HL-60/S4 treated with phorbol 12-myristate 13-acetate at 8.2 ng/mL for 4 days and 3 days (cell line): ENCODE measurements at regions not wholly inside any gene's neighbourhood (a gene's known extent, or its start where the extent isn't known, plus 50 kb on each side); places are given as distances from the start of the nearest gene placed in this dataset.

ENCODE experiments used
- in situ Hi-C: fragments of 300-500 bp; cut with MboI; formaldehyde crosslinking; loops from 2 replicates; pipeline ENCODE4 v1.15.0; 2022; ENCODE audit warnings: low sequenced_read_pairs

- in situ Hi-C loops = no loop called here
Measured at GRCh38 chr6:165090242-165090641, 219.2 kb downstream of the C6orf118 start.

DNA sequence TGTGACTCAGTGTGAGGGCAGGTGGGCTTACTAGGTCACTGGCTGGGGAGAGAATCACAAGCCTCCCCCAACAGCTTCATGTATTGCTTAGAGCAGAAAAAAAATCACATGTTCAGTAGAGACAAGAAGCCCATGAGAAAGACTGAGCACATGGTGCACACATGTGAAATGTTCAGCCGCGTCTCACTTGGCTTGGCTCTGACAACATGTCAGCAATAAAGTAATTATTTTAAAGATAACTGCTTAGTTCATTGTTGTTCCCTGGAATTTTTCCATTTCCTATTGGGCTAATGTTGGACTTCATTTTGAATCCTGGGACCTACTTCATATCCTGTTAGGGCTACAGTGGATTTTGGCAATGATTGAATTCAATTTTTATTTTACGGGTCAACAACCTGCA lies 222.6 kb downstream of the C6orf118 start:
- in situ Hi-C loops = no loop called here

DNA sequence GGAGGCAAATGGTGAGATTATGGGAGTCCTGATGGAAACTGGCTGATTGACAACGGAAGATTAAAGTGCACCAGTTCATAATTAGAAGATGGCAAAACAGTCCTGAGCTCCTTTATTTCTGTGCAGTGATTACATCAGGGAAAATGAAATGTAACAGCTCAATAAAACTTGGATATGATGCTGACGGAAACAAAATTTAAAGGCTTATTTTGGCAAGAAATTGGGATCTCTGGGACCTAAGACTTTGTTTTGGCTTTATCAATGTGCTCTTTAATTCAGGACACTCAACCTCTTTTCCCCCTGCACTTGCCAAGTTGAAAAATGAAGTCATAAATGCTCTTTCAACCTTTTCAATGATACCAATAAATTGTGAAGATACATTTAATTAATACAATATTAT lies 226.8 kb downstream of the C6orf118 start:
- in situ Hi-C loops = no loop called here

DNA sequence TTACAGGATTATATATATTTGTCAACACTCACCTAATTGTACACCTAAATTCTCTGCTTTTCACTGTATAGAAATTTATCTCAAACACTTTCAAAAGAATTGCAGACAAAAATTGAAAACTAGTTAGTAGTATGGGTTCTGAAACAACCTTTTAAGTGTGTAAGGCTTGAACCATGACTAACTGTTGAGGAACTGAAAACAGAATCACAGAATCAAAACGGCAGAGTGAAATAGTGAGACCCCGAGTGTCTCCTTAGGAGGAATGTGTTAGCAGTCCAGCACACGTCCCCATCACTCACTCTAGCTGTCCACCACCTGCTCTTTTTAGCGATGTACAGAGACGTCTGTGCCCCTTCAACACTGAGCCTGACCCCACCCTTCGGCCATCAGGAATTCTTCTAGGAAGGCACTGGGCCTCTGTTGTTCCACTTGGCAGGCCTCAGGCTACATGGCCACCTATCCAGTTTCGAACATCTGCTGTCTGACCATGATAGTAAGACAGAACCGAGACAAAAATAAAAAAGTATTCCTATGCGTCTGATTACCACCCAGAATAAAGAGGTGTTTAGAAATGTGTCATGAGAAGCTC lies 227.4 kb downstream of the C6orf118 start:
- in situ Hi-C loops = no loop called here

DNA sequence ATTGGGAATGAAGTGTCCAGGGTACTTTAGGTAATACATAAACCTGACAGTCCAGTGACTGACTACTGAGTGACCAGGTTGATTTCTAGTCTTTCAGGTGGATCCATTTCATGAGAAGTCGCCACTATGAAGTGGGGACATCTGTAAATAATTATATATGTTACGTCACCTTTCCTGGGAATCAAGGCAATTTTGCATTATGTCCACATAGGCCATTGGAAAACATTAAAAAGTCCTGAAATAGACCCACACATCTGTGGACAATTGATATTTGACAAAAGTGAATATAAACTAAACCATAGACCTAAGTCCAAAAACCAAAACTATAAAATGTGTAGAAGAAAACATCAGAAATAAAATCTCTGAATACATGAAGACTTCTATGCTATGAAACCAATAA lies 231.5 kb downstream of the C6orf118 start:
- in situ Hi-C loops = no loop called here

- in situ Hi-C loops = no loop called here
Measured at GRCh38 chr6:165071906-165072305, 237.5 kb downstream of the C6orf118 start.

GRCh38 chr6:165060720-165061119 lies 248.7 kb downstream of the C6orf118 start:
- in situ Hi-C loops = no loop called here

- in situ Hi-C loops = no loop called here
Measured at GRCh38 chr6:165059032-165059431, 250.4 kb downstream of the C6orf118 start.

GRCh38 chr6:165056292-165056691 lies 253.1 kb downstream of the C6orf118 start:
- in situ Hi-C loops = no loop called here

DNA sequence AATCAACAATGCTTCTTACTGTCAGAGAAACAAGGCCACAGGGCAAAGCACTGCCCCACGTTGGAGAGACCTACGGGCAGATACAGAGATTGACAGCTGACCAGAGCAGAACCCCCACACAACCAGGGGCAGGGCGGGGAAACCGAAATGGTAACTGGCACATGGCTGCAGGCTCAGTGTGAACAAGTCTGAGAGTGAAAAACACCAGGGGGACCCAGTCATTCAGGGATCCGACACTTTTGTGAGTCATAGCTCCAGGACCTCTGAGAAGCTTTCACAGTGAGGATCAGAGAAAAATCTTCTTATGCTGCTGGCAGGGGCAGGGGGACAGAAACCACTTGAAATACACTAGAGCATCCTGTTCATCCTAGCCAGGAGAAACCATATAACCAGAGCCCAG lies 254.2 kb downstream of the C6orf118 start:
- in situ Hi-C loops = no loop called here

DNA sequence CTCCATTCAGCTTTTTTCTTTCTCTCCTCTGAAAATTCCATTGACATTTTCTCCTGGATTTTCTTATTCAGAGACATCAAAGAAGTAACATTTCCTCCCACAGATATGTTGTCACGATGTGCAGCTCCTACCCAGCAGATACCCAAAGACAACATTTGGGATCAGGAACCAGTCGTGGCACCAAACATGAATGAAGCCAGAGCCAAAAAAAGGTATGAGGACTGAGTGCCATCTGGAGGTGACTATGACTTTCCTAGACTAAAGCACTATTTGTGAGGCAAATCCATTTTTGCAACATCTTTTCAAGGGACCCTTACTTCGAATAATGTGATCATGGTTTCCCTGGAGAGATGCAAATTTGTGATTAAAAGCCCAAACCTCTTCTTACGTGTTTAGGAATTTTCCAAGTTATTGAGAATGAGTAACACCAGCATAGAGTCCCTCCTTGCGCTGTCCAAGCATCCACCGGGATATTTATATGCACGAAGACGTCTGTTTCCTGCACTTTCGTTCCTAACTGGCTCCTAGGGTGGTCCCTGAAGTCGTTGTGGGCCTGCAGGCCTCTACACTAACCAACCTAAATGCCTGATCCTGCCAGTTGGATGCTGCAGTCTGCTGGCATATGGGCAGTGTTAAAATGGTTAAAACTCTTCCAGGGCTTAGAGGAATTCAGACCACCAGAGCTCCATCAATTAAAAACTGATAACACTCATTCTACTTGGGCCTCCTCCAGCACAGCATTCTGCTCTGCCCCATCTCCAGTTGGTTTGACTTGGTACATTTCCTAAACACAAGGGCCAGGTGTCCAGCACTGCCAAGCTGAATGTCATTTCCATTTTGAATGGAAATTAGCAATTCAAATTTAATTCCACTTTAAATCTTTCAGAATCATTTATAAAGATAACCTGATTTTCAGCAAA lies 256.6 kb downstream of the C6orf118 start:
- in situ Hi-C loops = no loop called here

- in situ Hi-C loops = no loop called here
Measured at GRCh38 chr6:165049362-165049761, 260.0 kb downstream of the C6orf118 start.

- in situ Hi-C loops = no loop called here
Measured at GRCh38 chr6:165047952-165048351, 261.5 kb downstream of the C6orf118 start.

- in situ Hi-C loops = no loop called here
Measured at GRCh38 chr6:165045631-165046030, 263.8 kb downstream of the C6orf118 start.

GRCh38 chr6:165042912-165043311 lies 266.5 kb downstream of the C6orf118 start:
- in situ Hi-C loops = no loop called here

GRCh38 chr6:165040440-165040839 lies 269.0 kb downstream of the C6orf118 start:
- in situ Hi-C loops = no loop called here

DNA sequence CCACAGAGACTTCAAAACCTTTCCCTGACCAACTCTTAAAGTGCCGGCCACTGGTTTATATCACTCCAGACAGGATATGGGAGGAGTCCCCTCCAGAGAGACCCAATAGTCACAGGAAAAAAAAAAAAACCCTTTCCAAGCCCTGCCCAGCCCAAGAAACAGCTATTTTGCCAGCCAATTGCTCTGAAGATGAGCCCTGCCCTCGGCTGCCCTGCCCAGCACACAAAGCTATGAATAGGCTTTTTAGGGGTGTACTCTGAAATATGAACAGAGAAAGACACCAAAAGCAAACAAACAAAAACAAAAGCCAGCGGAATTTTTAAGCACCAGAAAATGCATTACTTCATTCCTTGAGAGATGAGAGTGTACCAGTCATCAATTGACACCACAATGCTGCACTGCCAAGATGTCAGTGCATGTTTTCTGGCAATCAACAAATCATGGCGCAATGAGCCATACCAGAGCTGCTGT lies 275.1 kb downstream of the C6orf118 start:
- in situ Hi-C loops = no loop called here

GRCh38 chr6:165031502-165031901 lies 277.9 kb downstream of the C6orf118 start:
- in situ Hi-C loops = no loop called here

DNA sequence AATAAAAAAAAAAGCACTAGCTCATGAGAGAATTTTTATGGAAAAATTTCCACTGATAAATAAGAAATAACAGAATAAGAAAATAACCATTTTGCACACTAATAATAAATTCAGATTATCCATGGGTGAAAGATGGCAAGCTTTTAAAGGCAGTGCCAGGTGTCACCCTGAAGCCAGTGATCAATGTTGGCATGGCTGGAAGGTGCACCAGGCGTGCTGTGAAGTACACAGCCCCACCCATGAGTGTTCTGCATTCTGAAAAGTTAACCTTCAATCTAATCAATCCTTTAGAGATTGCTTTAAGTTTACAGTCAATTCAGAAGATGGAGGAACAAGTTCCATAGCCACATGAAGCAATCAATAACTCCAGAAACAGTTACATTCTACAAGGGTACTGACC lies 284.4 kb downstream of the C6orf118 start:
- in situ Hi-C loops = no loop called here

- in situ Hi-C loops = no loop called here
Measured at GRCh38 chr6:165019681-165020080, 289.7 kb downstream of the C6orf118 start.

GRCh38 chr6:165015676-165016075 lies 293.7 kb downstream of the C6orf118 start:
- in situ Hi-C loops = no loop called here

GRCh38 chr6:165013701-165014100 lies 295.7 kb downstream of the C6orf118 start:
- in situ Hi-C loops = no loop called here
